Sigmoid colon (tissue), 6 donors: ENCODE measurements at regions not wholly inside any gene's neighbourhood (a gene's known extent, or its start where the extent isn't known, plus 50 kb on each side); places are given as distances from the start of the nearest gene placed in this dataset.

Experiments
- DNase-seq: peaks from one replicate; pipeline ENCODE4 v3.0.0-alpha.2; 2019
- H3K27ac ChIP-seq, 4 donors: fragments of 200-600 bp; sonication (generic); one replicate each; pipeline ENCODE4 v1.5.1; 2016 to 2019; ENCODE audit warnings: mild to moderate bottlenecking in 1 of 4
- H3K27me3 ChIP-seq, 3 donors: fragments of 200-600 bp; sonication (generic); one replicate each; pipeline ENCODE4 v1.5.1; 2019; ENCODE audit warnings: mild to moderate bottlenecking in 1 of 3
- H3K36me3 ChIP-seq, 4 donors: fragments of 200-600 bp; sonication (generic); one replicate each; pipeline ENCODE4 v1.5.1; 2016 to 2019
- H3K4me1 ChIP-seq, 4 donors: fragments of 200-600 bp; sonication (generic); one replicate each; pipeline ENCODE4 v1.5.1; 2017 to 2019
- H3K4me3 ChIP-seq, 4 donors: fragments of 200-600 bp; sonication (generic); one replicate each; pipeline ENCODE4 v1.5.1; 2017 to 2019; ENCODE audit warnings: mild to moderate bottlenecking in 2 of 4, moderate library complexity in 1 of 4
- H3K9me3 ChIP-seq, 4 donors: fragments of 200-600 bp in 3 of 4; sonication (generic) in 3 of 4; one replicate each; pipeline versions ENCODE4 v1.5.1 to v1.6.1; 2013 to 2019
- EP300 ChIP-seq, 4 donors: sonication (generic); formaldehyde crosslinking; IDR thresholded peaks; one replicate each; pipeline ENCODE4 v1.6.1; 2017; ENCODE audit warnings: antibody characterized with exemption in 4 of 4
- POLR2A ChIP-seq, 2 donors: fragments of 450-650 bp; IDR thresholded peaks; one replicate each; pipeline ENCODE4 v1.6.1; 2016; ENCODE audit warnings: antibody characterized with exemption in 2 of 2, mild to moderate bottlenecking in 2 of 2, moderate library complexity in 2 of 2
- POLR2AphosphoS5 ChIP-seq, 4 donors: sonication (generic); formaldehyde crosslinking; IDR thresholded peaks; one replicate each; pipeline ENCODE4 v1.6.1; 2017; ENCODE audit warnings: antibody characterized with exemption in 4 of 4
- WGBS, 2 donors: extraction: QIAGEN DNeasy Blood & Tissue Kit; methylation state at CpG; one replicate each; pipeline ENCODE4 v1.1.7; 2013; 5-methylcytosine and 5-hydroxymethylcytosine counted together
- intact Hi-C: fragments of 100-400 bp; cut with DNase I; formaldehyde crosslinking; loops from one replicate; pipeline ENCODE4 v1.15.1; 2023
- TF ChIP-seq, protein P1 (sequence below), 4 experiments: fragments of 450-650 bp in 3 of 4; fragments of 200-600 bp in 1 of 4; IDR thresholded peaks; one replicate each; pipeline ENCODE4 v1.5.1; 2016 to 2019; ENCODE audit warnings: antibody characterized with exemption in 4 of 4, mild to moderate bottlenecking in 3 of 4, moderate library complexity in 2 of 4
- donor health status: healthy with polysubstance abuse.
- donor health status: healthy.

DNA sequence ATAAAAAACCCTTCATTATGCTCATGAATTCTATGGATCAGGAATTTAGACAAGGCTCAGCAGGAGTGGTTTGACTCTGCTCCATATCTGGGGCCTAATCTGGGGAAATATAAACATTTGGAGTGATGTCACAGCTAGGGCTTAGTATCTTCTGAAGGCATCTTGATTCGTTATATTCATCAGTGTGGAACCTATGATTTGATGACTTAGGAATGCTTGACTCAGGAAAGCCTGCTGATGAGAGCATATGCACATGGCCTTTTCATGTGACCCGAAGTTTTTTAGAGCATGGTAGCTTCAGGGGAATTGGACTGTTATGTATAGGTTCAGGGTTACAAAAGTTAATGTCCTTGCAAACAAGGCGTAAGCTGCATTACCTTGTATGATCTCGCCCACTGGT is 184.9 kb upstream of the LRRC3B start:
- no peaks in the 10 kb centered on the region for H3K27me3 ChIP-seq
- peaks cover 0 to 7% (median 0%) of the 10 kb centered on the region in 4 donors for H3K4me1 ChIP-seq
- H3K27ac ChIP-seq, result no peak overlapping the region
- 77 to 87% methylated on average over 4 of the region's 4 CpGs for WGBS, 2 donors
- TF ChIP-seq, protein P1, sequence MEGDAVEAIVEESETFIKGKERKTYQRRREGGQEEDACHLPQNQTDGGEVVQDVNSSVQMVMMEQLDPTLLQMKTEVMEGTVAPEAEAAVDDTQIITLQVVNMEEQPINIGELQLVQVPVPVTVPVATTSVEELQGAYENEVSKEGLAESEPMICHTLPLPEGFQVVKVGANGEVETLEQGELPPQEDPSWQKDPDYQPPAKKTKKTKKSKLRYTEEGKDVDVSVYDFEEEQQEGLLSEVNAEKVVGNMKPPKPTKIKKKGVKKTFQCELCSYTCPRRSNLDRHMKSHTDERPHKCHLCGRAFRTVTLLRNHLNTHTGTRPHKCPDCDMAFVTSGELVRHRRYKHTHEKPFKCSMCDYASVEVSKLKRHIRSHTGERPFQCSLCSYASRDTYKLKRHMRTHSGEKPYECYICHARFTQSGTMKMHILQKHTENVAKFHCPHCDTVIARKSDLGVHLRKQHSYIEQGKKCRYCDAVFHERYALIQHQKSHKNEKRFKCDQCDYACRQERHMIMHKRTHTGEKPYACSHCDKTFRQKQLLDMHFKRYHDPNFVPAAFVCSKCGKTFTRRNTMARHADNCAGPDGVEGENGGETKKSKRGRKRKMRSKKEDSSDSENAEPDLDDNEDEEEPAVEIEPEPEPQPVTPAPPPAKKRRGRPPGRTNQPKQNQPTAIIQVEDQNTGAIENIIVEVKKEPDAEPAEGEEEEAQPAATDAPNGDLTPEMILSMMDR (IDR thresholded peaks at IDR 0.05), result no peak
- no peak for TF ChIP-seq POLR2A (IDR thresholded peaks at IDR 0.05)
- no peak for TF ChIP-seq EP300 (IDR thresholded peaks at IDR 0.05)
- TF ChIP-seq POLR2AphosphoS5 (IDR thresholded peaks at IDR 0.05), result no peak
- intact Hi-C loops, result no loop called here
- H3K4me3 ChIP-seq, result no peak overlapping the region
- DNase-seq, result no peak
- no peaks in the 10 kb centered on the region for H3K9me3 ChIP-seq
- no peaks in the 10 kb centered on the region for H3K36me3 ChIP-seq

DNA sequence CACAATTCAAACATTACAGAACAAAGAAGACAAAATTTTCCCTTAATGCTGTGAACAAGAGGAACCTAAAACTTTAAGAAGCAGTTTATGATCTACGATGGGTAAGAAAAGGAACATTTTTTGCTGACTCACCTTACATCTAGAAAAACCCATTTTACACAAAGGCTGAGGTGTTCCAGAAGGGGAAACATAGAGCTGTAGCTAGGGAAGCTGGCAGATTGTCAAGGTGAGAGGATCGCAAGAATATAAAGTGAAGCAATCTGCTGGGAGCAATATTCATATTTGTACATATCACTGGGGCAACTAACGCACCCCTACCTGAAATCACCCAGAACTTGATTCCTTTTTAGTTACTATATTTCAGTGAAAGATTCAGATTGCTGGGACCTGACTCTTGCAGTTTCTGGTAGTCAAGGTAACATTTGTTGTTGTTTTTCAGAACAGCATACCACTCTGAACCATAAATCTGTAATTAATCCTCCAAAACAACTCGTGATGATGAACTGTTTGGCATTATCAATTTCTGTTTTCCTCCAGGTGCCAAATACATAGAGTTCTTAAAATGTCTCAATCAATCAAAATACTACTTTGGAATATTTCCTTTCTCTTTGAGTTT is 184.1 kb upstream of the LRRC3B start:
- Histone ChIP-seq H3K4me1 (peaks cover 0 to 2% (median 0%) of the 10 kb centered on the region in 4 donors), H3K4me3 (no peak overlapping the region), H3K27ac (no peak overlapping the region), H3K9me3 (no peaks in the 10 kb centered on the region), H3K36me3 (no peaks in the 10 kb centered on the region), H3K27me3 (no peaks in the 10 kb centered on the region)
- WGBS, 2 donors, result 56 to 72% methylated on average over 4 of the region's 4 CpGs
- intact Hi-C loops, result no loop called here
- DNase-seq, result no peak
- TF ChIP-seq POLR2AphosphoS5 (IDR thresholded peaks at IDR 0.05) (no peak), POLR2A (IDR thresholded peaks at IDR 0.05) (no peak), EP300 (IDR thresholded peaks at IDR 0.05) (no peak)
- TF ChIP-seq, protein P1 (IDR thresholded peaks at IDR 0.05), result no peak

DNA sequence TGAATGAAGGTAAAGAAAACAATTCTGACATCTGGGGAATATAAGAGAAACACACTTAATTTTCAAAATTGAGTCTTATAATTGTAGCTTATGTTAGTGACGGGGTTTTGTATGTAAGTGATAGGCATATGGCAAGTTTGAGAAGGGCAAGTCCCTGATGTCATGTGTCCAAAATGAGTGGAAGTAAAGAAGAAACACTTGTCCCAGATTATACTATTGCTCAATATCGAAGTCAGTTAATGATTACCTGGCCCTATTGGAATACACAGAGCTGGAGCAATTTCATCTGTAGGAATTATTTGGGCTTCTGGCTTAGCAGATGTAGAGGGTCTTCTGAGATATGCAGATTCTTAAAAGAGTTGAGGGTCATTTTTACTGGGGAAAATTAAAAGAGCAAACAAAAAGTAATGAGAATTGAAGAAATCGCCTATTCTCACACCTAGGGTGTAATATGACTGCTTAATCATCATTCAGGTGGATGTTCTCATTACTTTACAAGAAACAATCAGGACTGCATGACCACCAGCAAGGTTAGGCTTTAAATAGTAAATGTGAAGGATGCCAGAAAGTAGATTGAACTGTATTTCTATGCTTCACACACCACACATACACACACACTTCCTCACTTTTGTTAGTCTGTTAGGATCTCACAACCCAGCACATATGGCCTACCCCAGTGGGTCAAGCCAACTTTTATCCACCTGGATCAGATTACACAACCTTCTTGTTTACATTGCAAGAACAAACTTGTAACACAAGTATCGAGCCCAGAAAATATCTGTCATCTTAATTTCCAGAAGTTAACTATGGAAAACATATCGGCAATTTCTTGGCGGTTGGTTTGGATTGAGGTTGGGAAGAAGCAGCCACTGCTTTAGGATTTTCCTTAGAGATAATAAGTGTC is 183.3 kb upstream of the LRRC3B start:
- no peak overlapping the region for H3K27ac ChIP-seq
- H3K4me1 ChIP-seq, result no peaks in the 10 kb centered on the region
- 77 to 80% methylated on average over 6 of the region's 6 CpGs for WGBS, 2 donors
- TF ChIP-seq, protein P1 (IDR thresholded peaks at IDR 0.05), result no peak
- TF ChIP-seq EP300 (IDR thresholded peaks at IDR 0.05) (no peak), POLR2A (IDR thresholded peaks at IDR 0.05) (no peak), POLR2AphosphoS5 (IDR thresholded peaks at IDR 0.05) (no peak)
- no peak for DNase-seq
- no peaks in the 10 kb centered on the region for H3K27me3 ChIP-seq
- H3K4me3 ChIP-seq, result no peak overlapping the region
- no peaks in the 10 kb centered on the region for H3K9me3 ChIP-seq
- intact Hi-C loops, result no loop called here
- H3K36me3 ChIP-seq, result no peaks in the 10 kb centered on the region

- no peak for DNase-seq
- H3K4me3 ChIP-seq, result no peak overlapping the region
- H3K9me3 ChIP-seq, result no peaks in the 10 kb centered on the region
- no peaks in the 10 kb centered on the region for H3K27me3 ChIP-seq
- H3K4me1 ChIP-seq, result no peaks in the 10 kb centered on the region
- intact Hi-C loops, result no loop called here
- no peak overlapping the region for H3K27ac ChIP-seq
- no peak for TF ChIP-seq POLR2A (IDR thresholded peaks at IDR 0.05)
- TF ChIP-seq, protein P1 (IDR thresholded peaks at IDR 0.05), result no peak
- no peak for TF ChIP-seq EP300 (IDR thresholded peaks at IDR 0.05)
- TF ChIP-seq POLR2AphosphoS5 (IDR thresholded peaks at IDR 0.05), result no peak
- WGBS, 2 donors, result 19 to 43% methylated on average over 3 of the region's 3 CpGs
- H3K36me3 ChIP-seq, result no peaks in the 10 kb centered on the region
Measured at GRCh38 chr3:26449996-26450395, 172.6 kb upstream of the LRRC3B start.
